GM18951 (cell line): ENCODE measurements at regions not wholly inside any gene's neighbourhood (a gene's known extent, or its start where the extent isn't known, plus 50 kb on each side); places are given as distances from the start of the nearest gene placed in this dataset.

Experiments used
- POLR2A ChIP-seq: IDR thresholded peaks from 4 replicates; pipeline ENCODE4 v1.6.1; 2011; ENCODE audit warnings: mild to moderate bottlenecking; ENCODE audit not compliant: insufficient read length, insufficient read depth; ENCODE audit errors: extremely low read depth
- in situ Hi-C: fragments of 300-500 bp; cut with MboI; formaldehyde crosslinking; loops from one replicate; pipeline ENCODE4 v1.12.0; 2022; ENCODE audit warnings: low sequenced_read_pairs, mixed read lengths, inconsistent platforms; ENCODE audit not compliant: unreplicated experiment

DNA sequence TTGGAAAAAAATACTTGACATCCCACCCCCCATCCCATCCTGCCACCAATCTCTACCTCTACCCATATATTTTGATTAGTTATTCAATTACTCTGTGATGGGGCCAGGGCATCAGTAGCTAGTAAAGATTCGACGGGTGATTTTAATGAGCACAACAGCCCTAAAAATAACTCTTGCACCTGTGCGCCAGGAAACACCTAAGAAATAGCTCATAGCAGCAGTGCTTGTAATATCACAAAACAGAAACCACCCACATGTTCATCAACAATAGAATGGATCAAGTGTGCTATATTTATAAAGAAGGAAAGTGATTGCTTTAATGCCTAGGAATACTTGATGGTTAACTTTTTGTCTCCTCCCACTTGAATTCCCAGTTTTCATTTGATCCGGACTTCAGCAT, 225.6 kb upstream of the LCORL start:
- TF ChIP-seq POLR2A: no peak
- in situ Hi-C loops: no loop called here

DNA sequence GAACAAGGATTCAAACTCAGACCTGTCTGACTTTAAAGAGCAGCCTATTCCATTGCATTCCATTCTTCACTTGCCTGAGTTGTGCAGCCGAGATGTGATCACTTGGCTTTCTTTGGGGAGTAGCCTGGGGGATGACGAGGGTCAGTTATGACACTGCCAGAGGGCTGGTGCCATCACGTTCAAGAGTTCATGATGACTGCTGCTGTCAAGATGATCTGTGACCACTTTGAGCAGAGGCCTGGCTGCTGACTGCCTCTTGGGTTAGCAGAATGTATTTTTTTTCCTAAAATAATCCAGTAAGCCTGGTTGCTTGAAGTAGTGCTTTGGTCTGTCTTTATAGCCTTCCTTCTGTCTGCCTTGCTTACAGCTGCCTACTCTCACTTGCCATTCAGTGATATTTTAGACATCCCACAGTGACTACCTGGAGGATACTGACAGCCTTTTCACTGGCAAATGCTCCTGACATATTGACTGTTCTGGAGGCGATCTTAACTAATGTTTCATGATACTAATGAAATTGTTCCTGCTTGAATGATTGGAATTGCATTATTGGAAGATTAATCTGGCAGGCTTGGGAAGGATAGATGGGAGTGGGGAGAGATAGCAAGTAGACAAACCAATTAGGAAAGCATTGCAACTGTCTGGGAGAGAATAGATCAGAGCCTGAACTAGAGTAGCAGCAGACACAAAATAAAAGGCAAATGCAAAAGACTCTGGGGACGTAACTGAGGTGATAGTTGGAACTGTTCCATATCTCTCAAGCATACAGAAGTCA, 221.6 kb upstream of the LCORL start:
- TF ChIP-seq POLR2A: no peak
- in situ Hi-C loops: no loop called here

DNA sequence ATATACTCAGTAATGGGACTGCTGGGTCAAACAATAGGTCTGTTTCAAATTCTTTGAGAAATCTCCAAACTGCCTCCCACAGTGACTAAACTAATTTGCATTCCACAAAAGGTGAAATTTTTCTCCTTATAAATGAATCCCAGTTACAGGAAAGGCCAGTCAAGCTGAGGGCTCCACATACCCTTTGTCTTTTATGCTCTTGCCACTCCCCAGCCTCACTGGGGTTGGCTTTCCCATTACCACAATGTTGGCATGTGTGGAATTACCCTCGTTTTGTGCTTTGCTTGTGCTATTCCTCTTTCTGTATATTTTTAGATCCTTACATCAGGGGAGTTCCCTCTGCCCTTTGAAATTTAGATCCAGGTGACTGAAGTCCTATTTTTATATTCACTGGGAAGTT, 220.2 kb upstream of the LCORL start:
- no peak for TF ChIP-seq POLR2A
- in situ Hi-C loops: no loop called here

DNA sequence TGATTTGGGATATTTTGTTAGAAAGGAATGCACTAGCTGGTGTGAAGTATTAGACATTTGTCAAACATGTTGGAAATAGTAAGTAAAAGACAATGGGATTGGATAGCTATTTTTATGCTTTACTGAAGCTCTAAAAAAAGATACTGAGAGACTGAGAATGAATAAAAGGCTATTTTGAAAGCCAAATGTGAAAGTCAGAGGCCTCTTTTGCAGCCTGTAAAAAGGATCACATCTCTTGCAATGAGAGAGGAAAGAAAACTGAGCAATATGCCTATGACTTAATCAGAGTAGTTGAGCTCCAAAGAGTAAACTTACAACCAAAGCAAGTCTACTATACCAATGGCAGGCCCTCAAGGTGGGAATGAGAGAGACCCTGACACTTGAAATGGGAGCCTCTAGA, 212.6 kb upstream of the LCORL start:
- in situ Hi-C loops: no loop called here
- TF ChIP-seq POLR2A: no peak

DNA sequence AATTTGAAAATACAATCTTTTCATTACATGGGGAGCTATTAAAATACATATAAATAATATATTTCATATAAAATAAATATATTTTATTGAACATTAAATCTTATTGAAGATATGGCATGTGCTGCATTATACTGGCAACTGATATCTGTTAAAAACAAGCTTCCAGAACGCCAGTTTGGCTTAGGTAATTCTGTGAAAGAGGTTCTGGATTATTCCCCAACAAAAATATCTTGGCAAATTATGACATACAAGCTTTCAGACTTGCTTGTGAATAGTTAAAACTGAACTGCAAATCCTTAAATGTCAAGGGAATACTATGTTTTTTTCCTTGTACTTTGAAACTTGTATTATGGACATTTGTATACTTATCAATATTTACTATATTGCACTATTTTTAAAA, 210.2 kb upstream of the LCORL start:
- TF ChIP-seq POLR2A: no peak
- in situ Hi-C loops: no loop called here

DNA sequence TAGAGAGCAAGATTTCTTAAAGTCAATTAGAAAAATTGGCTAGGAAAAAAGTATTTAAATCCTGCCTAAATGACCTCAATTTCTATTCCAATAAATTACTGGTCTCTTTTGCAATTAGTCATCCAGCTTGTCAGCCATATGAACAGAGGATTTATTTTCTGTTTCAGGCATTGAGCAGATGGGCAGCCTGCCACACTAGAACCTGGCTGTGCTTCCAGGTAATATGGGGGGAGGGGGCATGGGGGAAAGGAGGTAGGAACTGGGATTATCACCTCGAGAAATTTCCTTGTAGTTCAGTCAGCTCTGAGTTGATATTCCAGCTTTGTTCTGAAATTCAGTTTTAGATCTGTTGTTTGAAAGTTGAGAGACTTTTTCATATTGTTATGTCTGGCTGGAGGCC, 206.3 kb upstream of the LCORL start:
- in situ Hi-C loops: no loop called here
- TF ChIP-seq POLR2A: no peak

DNA sequence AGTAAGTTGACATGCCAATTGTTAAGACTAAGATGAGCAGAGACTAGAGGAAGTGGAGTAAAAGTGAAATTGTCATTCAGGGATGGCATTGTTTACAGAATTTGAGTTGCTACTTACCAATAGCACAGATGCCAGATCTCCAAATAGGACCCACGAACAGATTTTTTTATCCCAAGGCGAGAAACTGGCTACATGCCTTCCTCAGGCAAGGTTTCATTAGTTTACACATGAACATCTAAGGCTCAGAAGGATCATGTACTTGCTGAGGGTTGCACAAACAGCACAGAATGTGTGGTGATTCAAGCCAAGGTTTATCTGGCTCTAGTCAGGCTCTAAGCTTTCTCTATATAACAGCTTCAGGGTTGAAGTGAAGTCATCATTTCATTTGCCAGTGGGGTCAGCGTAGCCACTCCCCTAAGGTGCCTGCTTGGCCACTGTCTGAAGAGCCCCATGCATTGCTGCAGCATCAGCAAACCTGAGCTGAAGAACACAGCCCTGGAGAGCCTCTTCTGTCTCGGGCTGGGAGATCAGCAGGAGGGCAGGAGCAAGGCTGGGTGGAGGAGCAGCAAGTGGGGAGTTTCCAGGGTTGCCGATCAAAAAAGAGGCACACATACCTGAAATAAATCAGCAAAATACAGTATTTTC, 193.0 kb upstream of the LCORL start:
- TF ChIP-seq POLR2A: no peak
- in situ Hi-C loops: no loop called here

DNA sequence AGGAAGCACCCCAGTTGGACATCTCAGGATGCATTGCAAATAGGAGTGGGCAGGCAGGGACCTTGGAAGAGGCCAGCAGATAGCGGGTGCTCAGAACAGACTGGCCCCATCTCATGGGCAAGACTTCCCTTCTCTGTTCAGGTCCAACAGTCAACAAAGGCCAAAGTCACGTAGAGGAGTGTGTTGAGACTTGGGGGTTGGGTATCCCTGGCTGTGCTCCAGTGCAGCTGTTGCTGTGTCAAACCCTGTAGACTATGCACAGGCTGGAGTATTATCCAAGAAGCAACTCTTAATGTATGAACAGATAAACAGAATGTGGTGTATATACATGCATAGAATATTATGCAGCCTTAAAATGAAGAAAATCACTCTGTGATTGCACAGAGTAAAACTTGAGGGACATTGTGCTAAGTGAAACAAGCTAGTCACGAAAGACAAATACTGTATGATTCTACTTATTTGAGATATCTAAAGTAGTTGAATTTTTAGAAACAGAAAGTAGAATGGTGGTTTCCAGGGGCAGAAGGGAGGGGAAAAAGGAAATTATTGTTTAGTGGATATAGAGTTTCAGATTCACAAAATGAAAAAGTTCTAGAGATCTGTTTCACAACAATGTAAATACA, 192.1 kb upstream of the LCORL start:
- in situ Hi-C loops: no loop called here
- no peak for TF ChIP-seq POLR2A

DNA sequence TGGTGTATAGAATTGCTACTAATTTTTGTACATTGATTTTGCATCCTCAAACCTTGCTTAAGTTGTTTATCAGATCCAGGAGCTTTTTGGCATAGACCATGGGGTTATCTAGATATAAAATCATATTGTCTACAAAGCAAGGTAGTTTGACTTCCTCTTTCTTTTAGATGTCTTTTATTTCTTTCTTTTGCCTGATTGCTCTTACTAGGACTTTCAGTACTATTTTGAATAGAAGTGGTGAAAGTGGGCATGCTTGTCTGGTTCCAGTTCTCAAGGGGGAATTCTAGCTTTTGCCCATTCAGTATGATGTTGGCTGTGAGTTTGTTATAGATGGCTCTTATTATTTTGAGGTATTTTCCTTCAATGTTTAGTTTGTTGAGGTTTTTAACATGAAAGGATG, 187.9 kb upstream of the LCORL start:
- in situ Hi-C loops: no loop called here
- TF ChIP-seq POLR2A: no peak

DNA sequence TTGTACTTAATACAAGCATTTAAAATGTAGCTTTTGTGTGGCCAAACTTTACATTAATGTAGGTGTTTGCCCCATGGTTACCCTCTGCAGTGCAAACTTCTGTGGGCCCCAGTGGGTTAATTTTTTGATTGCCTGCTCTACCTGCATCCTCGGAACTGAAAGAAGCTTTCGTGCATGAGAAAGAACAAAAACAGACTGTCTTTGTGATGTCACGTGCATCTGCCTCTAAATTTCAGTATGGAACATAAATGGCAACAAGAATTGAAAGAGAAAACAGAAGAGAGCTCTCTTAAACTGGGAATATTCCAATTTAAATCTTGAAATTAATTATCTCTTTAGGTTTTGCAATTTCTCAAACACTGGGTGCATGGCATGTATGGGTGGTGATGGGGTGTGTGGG, 182.4 kb upstream of the LCORL start:
- in situ Hi-C loops: no loop called here
- no peak for TF ChIP-seq POLR2A

DNA sequence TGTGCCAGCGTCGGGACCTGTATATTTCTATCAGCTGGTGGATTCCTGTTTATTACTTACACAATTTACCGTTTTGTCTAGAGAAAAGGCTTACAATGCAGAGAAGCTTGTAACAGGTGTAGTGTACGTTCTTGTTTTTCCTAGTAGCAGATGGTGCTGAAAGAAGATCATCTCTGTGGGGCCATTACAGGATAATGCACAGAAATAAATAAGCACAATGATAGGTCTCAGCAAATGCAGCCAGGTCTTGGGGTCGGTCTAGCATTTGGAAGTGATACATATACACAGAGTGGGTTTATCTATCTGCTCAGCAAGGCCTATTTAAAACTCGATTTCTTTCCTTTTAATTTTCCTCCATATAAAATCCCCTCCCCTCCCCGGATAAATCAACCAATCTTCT, 180.9 kb upstream of the LCORL start:
- no peak for TF ChIP-seq POLR2A
- in situ Hi-C loops: no loop called here

DNA sequence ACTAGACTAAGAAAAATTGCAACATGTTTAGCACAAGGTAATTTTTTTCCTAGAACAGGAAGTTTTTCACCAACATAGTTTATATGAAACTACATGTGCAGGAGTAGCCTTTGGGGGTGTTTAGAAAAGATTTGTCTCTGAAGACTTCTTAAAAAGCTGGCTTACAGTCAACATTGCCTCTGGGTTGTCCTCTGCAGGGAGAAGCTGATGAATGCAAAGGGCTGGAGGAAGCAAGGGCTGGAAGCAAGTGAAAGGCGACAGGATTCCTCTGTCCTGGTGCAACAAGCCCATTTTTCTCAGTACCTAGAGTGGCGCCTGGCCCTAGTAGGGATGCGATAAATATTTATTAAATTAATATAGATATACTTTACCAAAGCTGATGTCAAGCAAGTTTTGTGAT, 180.3 kb upstream of the LCORL start:
- in situ Hi-C loops: no loop called here
- TF ChIP-seq POLR2A: no peak

DNA sequence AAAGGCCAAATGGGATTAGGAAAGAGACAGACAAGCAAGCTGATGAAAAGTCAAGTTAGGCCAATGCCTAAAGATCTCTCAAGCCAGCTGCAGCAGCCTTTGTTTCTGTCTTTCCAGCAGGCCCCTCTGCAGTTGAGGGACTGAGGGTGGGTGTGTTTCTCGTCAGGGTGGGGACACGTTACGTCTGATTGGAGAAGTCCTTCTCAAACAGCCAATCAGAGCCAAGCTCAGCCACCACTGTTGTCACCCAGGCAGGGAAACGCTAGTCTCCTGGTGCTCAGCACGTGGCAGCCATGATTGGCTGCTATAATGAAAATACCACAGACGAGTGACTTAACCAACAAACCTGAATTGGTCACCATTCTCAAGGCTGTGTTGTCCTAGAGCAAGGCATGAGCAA, 177.1 kb upstream of the LCORL start:
- TF ChIP-seq POLR2A: no peak
- in situ Hi-C loops: no loop called here

DNA sequence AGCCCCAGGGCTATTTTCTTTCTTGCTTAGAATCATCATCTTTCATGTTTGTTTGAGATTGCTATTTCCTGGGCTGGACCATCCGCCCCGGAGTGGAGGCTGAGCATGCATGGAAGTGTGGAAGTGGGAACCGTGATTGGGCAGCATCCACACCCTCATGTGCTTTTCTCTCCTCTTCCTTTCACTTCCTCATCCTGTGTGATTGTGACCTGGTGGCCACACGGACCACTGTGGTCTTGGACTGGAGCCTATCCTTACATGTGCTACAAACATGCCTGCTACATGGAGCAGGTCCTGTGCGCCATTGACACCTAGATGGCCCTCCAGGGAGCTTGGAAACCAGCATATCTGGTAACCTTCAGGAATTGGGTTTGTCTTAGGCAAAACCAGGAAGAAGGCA, 175.9 kb upstream of the LCORL start:
- in situ Hi-C loops: no loop called here
- TF ChIP-seq POLR2A: no peak
